ENCODE measurements at regions not wholly inside any gene's neighbourhood (a gene's known extent, or its start where the extent isn't known, plus 50 kb on each side); places are given as distances from the start of the nearest gene placed in this dataset.

DNA sequence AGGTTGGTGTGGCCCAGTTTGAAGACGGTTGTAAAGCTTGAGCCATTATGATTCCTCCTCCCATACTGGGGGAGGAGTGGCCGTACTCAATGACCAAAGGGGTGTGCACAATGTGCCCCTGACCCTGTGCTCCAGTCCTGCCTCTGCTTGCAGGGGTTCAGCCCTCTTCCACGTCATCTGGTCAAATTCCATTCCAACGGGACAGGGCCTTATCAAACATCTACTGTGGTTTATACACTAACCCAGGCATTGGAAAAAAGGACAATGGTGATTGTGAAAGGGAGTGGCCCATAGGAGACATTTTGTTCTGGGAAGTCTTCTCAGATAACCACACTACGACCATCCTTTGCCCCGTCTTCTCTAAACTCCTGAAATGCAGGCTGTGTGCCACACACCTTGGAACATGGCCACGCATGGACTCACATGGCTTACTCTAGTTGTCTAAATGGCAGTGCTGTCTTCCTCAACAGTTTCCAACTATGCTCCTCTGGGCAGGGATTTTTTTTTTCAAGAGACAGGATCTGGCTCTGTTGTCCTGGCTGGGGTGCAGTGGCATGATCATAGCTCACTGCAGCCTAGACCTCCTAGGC is 103.0 kb downstream of the JCAD start:
- TF ChIP-seq, protein P1, sequence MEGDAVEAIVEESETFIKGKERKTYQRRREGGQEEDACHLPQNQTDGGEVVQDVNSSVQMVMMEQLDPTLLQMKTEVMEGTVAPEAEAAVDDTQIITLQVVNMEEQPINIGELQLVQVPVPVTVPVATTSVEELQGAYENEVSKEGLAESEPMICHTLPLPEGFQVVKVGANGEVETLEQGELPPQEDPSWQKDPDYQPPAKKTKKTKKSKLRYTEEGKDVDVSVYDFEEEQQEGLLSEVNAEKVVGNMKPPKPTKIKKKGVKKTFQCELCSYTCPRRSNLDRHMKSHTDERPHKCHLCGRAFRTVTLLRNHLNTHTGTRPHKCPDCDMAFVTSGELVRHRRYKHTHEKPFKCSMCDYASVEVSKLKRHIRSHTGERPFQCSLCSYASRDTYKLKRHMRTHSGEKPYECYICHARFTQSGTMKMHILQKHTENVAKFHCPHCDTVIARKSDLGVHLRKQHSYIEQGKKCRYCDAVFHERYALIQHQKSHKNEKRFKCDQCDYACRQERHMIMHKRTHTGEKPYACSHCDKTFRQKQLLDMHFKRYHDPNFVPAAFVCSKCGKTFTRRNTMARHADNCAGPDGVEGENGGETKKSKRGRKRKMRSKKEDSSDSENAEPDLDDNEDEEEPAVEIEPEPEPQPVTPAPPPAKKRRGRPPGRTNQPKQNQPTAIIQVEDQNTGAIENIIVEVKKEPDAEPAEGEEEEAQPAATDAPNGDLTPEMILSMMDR (tag by site-specific recombination; IDR thresholded peaks at IDR 0.05): no peak
- TF ChIP-seq ZNF398 (tag by site-specific recombination; IDR thresholded peaks at IDR 0.05): no peak
- TF ChIP-seq MYNN (tag by site-specific recombination; IDR thresholded peaks at IDR 0.05; ENCODE audit: borderline replicate concordance): no peak
- TF ChIP-seq HOXA7 (CRISPR knock-in tag; IDR thresholded peaks at IDR 0.05; ENCODE audit: borderline replicate concordance): no peak
